GM21717 (cell line): ENCODE measurements at regions not wholly inside any gene's neighbourhood (a gene's known extent, or its start where the extent isn't known, plus 50 kb on each side); places are given as distances from the start of the nearest gene placed in this dataset.

Experiments used
- ATAC-seq: cut with Tn5 transposase; IDR thresholded peaks from one replicate; pipeline ENCODE4 v1.9.1; 2021; ENCODE audit warnings: mild to moderate bottlenecking, moderate library complexity; ENCODE audit not compliant: unreplicated experiment

DNA sequence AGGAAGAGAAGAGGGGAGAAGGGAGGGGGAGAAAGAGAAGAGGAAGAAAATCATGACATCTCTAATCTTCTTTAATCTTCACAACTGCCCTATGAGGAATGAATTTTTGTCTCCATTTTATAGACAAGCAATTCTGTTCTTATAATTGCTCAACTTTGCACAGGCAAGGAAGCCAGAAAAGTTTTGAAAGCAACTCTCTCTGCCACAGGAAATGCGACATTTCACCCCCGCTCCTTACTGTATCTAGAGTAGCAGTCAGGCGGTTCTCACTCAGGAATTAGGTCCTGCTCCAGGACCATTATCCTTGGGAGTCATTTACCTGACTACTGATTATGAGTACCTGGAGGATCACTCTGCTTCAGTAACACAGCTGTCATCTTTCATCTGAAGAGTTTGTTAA, 69.2 kb upstream of the FAM9A start:
- no peak for ATAC-seq

DNA sequence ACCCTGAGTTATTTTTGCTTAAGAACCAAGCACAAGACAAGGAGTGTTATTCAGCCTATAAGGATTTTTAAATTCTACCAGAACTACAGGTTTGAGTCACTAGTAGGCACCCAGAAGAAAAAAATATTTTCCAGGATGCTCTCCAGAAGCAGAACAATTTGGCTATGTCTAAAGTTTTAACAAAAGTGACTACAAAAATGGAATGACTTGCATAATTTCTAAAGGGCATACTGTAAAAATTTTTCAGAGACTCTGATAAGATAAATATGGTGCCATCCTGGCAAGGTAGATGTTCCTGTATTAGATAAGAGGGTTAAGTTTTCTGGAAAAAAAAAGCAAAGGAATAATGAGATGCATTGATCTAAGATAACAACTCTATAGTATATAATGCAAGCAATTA, 68.6 kb upstream of the FAM9A start:
- no peak for ATAC-seq

DNA sequence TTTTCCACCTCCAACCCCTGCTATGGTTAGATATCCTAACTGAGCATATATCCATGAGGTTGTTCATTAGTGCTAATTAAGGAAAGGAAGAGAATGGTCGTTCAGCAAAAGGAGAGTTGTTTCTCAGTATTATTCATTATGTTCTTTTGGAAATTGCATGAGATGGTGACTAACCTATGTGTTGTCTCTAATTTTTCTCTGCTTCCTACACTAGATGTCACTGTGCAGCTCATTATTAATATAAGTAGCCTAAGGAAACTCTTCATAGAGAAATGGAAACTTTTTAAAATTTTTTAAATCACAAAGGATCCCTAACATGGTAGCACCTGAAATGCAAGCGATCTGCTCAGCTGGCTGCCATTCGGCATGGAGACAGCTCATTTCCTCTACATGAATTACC, 67.7 kb upstream of the FAM9A start:
- no peak for ATAC-seq

DNA sequence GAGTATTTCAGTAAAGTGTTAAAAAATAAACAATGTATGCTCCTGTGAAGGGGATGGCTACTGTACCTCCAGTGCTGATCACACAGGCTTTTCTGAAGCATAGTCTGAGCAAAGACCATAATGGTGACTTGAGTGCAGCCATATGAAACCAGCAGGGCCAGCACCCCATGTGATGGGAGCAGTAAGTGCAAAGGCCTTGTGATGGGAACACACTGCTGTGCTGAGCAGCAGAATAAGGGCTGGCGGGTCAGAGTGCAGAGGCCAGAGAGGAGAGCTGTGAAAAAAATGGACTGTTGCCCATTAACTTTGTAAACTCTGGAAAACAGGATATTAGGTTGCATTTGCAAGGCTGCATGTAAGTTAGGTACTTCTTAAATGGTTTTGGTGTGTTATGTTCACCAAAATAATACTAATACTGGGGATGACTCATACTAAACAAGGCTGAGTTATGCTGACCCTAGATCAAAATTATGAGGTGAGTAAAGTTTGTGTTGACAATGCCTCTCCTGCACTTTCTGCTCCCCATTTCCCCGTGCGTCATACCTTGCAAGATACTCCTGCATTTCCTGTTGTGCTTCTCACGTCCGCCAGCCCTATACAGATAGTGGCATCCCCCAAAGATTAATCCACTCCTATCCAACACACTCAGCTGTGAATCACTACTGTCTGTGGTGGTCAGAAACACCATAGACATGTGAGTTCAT, 67.0 kb upstream of the FAM9A start:
- ATAC-seq, result no peak

DNA sequence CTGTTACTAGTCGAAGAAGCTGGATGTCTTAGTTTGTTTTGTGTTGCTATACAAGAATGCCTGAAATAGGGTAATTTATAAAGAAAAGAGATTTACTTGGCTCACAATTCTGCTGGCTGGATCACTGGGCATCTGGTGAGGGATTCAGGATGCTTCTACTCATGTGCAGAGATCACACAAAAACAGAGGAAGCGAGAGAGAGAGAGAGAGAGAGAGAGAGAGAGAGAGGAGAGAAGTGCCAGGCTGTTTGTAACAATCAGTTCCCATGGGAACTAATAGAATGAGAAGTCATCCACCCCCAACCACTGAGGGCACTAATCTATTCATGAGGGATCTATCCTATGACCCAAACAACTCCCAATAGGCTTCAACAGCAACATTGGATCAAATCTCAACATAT, 66.2 kb upstream of the FAM9A start:
- ATAC-seq, result no peak

DNA sequence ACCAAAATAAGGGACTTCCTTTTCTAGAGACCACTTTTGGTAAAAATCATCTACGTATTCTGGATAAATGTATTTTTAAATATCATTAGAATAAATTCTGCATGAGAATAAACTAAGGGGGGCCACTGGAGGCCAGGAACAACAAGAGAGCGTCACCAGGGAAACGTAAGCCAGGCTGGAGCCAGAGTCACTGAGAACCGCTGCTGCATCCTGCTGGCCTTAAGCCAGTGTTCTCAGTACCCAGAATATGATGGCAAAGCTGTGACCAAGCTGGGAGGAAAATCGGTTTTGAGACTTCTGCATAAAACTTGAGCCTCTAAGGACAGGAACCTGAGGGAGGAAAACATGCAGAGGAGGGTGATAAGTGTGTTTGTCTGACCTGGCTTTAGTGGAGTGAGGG, 63.0 kb upstream of the FAM9A start:
- no peak for ATAC-seq

DNA sequence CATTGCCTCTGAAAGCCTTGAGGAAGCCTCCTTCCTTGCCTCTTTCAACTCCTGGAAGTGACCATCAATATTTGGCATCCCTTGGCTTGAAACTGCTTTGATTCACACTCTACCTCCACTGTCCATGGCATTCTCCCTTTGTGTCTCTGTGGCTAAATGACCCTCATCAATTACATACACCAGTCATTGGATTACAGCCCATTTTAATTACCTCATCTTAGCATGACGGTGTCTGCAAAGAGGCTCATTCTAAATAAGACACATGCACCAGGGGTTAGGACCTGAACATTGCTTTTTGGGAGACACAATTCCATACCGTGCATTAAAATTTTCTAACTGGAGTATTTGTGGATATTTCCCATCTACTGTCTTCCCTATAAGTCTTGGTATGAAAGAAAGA, 60.7 kb upstream of the FAM9A start:
- ATAC-seq, result no peak

DNA sequence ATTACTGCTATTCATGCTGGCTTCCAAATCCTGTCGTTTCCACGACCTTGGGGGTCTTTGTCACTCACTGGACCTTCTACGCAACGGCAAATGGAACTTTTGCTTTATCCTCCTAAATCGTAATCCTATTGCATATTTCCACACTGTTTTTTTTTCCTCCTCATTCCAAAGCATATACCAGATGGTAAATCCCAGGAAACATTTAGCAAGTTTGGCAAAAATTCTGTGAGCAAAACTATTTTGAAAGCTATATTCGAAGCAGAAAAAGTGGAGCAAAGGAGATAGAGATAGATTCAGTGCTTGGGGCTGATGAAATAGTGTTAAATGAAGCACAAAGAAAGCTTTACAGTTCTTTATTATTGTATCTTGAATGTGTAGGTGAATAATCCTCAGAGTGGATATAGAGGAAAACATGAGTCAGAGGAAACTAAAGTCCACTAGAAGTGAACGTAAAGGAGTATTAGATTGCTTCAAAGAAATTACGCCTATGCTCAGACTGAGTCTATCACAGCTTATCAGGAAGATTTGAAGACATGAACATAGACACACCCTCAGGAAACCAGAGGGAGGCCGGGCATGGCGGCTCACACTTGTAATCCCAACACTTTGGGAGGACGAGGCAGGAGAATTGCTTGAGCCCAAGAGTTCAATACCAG, 50.2 kb upstream of the FAM9A start:
- ATAC-seq, result no peak
